IPS-20b (cell line): ENCODE measurements at regions not wholly inside any gene's neighbourhood (a gene's known extent, or its start where the extent isn't known, plus 50 kb on each side); places are given as distances from the start of the nearest gene placed in this dataset.
"Not testable (repeated sequence)": the region's sequence is repeated elsewhere in the genome, so short reads cannot be mapped to it uniquely, and the experiment has no call there.

Experiments used
- H3K27ac ChIP-seq: one replicate; pipeline ENCODE4 v1.5.1; 2013; ENCODE audit warnings: low read length
- H3K27me3 ChIP-seq: 2 replicates; pipeline ENCODE4 v1.6.1; 2013; ENCODE audit warnings: mild to moderate bottlenecking, low read length, inconsistent platforms; ENCODE audit not compliant: insufficient read depth
- H3K36me3 ChIP-seq: 2 replicates; pipeline ENCODE4 v1.6.1; 2013; ENCODE audit warnings: low read depth, mild to moderate bottlenecking, inconsistent platforms, low read length, moderate library complexity; ENCODE audit not compliant: insufficient read depth
- H3K4me1 ChIP-seq: 2 replicates; pipeline ENCODE4 v1.6.1; 2013; ENCODE audit warnings: mild to moderate bottlenecking, control low read depth, inconsistent platforms, low read length, moderate library complexity; ENCODE audit not compliant: insufficient read depth
- H3K4me3 ChIP-seq: 2 replicates; pipeline ENCODE4 v1.5.1; 2013; ENCODE audit warnings: mild to moderate bottlenecking, low read length, inconsistent platforms
- H3K9ac ChIP-seq: 2 replicates; pipeline ENCODE4 v1.6.1; 2013; ENCODE audit warnings: low read depth, mild to moderate bottlenecking, inconsistent platforms, low read length, moderate library complexity
- H3K9me3 ChIP-seq: 2 replicates; pipeline ENCODE4 v1.6.1; 2013; ENCODE audit warnings: mild to moderate bottlenecking, low read depth, low read length, inconsistent platforms; ENCODE audit not compliant: insufficient read depth

- Histone ChIP-seq H3K4me1 (no peaks in the 10 kb centered on the region), H3K36me3 (no peaks in the 10 kb centered on the region), H3K9me3 (no peaks in the 10 kb centered on the region), H3K27ac (no peak overlapping the region), H3K27me3 (peaks cover 4% of the 10 kb centered on the region; the same call in 1 of the 2 replicates), H3K9ac (no peak overlapping the region), H3K4me3 (no peak overlapping the region)
Measured at GRCh38 chr20:40967700-40968099, 60.9 kb upstream of the TOP1 start.

- H3K4me1 ChIP-seq, H3K27me3 ChIP-seq, H3K9ac ChIP-seq, H3K9me3 ChIP-seq, H3K36me3 ChIP-seq, H3K27ac ChIP-seq: not testable (repeated sequence)
- H3K4me3 ChIP-seq: 0 out of 2 replicates have a peak overlapping the region, but pooled peaks have one; percentile 28
Measured at GRCh38 chr20:40968816-40969562, 59.6 kb upstream of the TOP1 start.

GRCh38 chr20:40970218-40970617, 58.4 kb upstream of the TOP1 start:
- peaks cover 4% of the 10 kb centered on the region; the same call in 1 of the 2 replicates for H3K27me3 ChIP-seq
- H3K4me1 ChIP-seq: no peaks in the 10 kb centered on the region
- H3K4me3 ChIP-seq: no peak overlapping the region
- no peaks in the 10 kb centered on the region for H3K36me3 ChIP-seq
- H3K9ac ChIP-seq: no peak overlapping the region
- H3K27ac ChIP-seq: no peak overlapping the region
- no peaks in the 10 kb centered on the region for H3K9me3 ChIP-seq

DNA sequence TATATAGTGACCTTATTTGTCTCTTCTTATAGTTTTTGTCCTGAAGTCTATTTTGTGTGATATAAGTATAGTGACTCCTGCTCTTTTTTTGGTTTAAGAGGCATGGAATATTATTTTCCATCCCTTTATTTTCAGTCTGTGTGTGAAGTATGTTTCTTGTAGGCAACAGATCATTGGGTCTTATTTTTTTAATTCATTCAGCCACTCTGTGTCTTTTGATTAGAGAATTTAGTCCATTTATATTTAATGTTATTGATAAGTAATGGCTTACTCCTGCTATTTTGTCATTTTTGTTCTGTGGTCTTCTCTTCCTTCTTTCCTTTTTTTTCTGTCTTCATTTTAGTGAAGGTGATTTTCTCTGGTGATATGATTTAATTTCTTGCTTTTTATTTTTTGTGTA, 51.4 kb upstream of the TOP1 start:
- H3K9ac ChIP-seq: no peak overlapping the region
- H3K27me3 ChIP-seq: no peaks in the 10 kb centered on the region
- no peaks in the 10 kb centered on the region; the same call in 1 of the 2 replicates for H3K4me1 ChIP-seq
- H3K27ac ChIP-seq: no peak overlapping the region
- H3K4me3 ChIP-seq: no peak overlapping the region
- no peaks in the 10 kb centered on the region for H3K36me3 ChIP-seq
- H3K9me3 ChIP-seq: peaks cover 5% of the 10 kb centered on the region

- Histone ChIP-seq H3K4me3 (no peak overlapping the region), H3K4me1 (no peaks in the 10 kb centered on the region; the same call in none of the 2 replicates), H3K27me3 (no peaks in the 10 kb centered on the region), H3K9me3 (peaks cover 5% of the 10 kb centered on the region), H3K27ac (no peak overlapping the region), H3K9ac (no peak overlapping the region), H3K36me3 (no peaks in the 10 kb centered on the region)
Measured at GRCh38 chr20:40978761-40979160, 49.9 kb upstream of the TOP1 start.
